ENCODE measurements at regions not wholly inside any gene's neighbourhood (a gene's known extent, or its start where the extent isn't known, plus 50 kb on each side); places are given as distances from the start of the nearest gene placed in this dataset.

GRCh38 chr2:236704887-236705286 is 135.3 kb downstream of the ACKR3 start:
- DNase-seq, result no peak
- intact Hi-C loops (cut with DNase I), result no loop called here

GRCh38 chr2:236705295-236706105 is 135.9 kb downstream of the ACKR3 start:
- intact Hi-C loops (cut with DNase I), result no loop called here

GRCh38 chr2:236706288-236706687 is 136.7 kb downstream of the ACKR3 start:
- no peak for DNase-seq

More at GRCh38 chr2:236705295-236706105, 135.9 kb downstream of the ACKR3 start:
- DNase-seq, result no peak

GRCh38 chr2:236706803-236707202 is 137.2 kb downstream of the ACKR3 start:
- no peak for DNase-seq
- intact Hi-C loops (cut with DNase I), result no loop called here

More at GRCh38 chr2:236706288-236706687, 136.7 kb downstream of the ACKR3 start:
- intact Hi-C loops (cut with DNase I), result no loop called here

GRCh38 chr2:236711440-236711839 is 141.8 kb downstream of the ACKR3 start:
- no peak for DNase-seq

GRCh38 chr2:236712304-236712703 is 142.7 kb downstream of the ACKR3 start:
- DNase-seq, result no peak
- intact Hi-C loops (cut with DNase I), result no loop called here

More at GRCh38 chr2:236711440-236711839, 141.8 kb downstream of the ACKR3 start:
- intact Hi-C loops (cut with DNase I), result no loop called here

GRCh38 chr2:236712961-236713673 is 143.5 kb downstream of the ACKR3 start:
- intact Hi-C loops (cut with DNase I), result no loop called here
- no peak for DNase-seq

GRCh38 chr2:236714080-236714479 is 144.5 kb downstream of the ACKR3 start:
- intact Hi-C loops (cut with DNase I), result no loop called here
- no peak for DNase-seq

- peak in 1 of 42 donors; percentile 27 for DNase-seq
- intact Hi-C loops (cut with DNase I), result no loop called here
These were observed 145.5 kb downstream of the ACKR3 start for GRCh38 chr2:236715077-236715476.

- intact Hi-C loops (cut with DNase I), result no loop called here
- peak in 25 of 42 donors; percentile 5 to 55 (median 22) for DNase-seq
These were observed 145.9 kb downstream of the ACKR3 start for GRCh38 chr2:236715491-236715961.

GRCh38 chr2:236717120-236717519 is 147.5 kb downstream of the ACKR3 start:
- intact Hi-C loops (cut with DNase I), result no loop called here
- DNase-seq, result no peak

- no peak for DNase-seq
- intact Hi-C loops (cut with DNase I), result no loop called here
These were observed 148.1 kb downstream of the ACKR3 start for GRCh38 chr2:236717729-236718128.

- intact Hi-C loops (cut with DNase I), result no loop called here
These were observed 148.8 kb downstream of the ACKR3 start for GRCh38 chr2:236718207-236718992.

GRCh38 chr2:236719192-236719635 is 149.6 kb downstream of the ACKR3 start:
- intact Hi-C loops (cut with DNase I), result no loop called here
- DNase-seq, result no peak

More at GRCh38 chr2:236718207-236718992, 148.8 kb downstream of the ACKR3 start:
- no peak for DNase-seq

- DNase-seq, result no peak
- intact Hi-C loops (cut with DNase I), result no loop called here
These were observed 151.4 kb downstream of the ACKR3 start for GRCh38 chr2:236720974-236721540.

- intact Hi-C loops (cut with DNase I), result no loop called here
- no peak for DNase-seq
These were observed 154.6 kb downstream of the ACKR3 start for GRCh38 chr2:236724200-236724599.

GRCh38 chr2:236726701-236727450 is 157.3 kb downstream of the ACKR3 start:
- no peak for DNase-seq
- intact Hi-C loops (cut with DNase I), result no loop called here
